Dedifferentiated amniotic fluid mesenchymal stem cell (primary cell): ENCODE measurements at regions not wholly inside any gene's neighbourhood (a gene's known extent, or its start where the extent isn't known, plus 50 kb on each side); places are given as distances from the start of the nearest gene placed in this dataset.
"Not testable (repeated sequence)": the region's sequence is repeated elsewhere in the genome, so short reads cannot be mapped to it uniquely, and the experiment has no call there.

Experiments
- DNase-seq: peaks from one replicate; pipeline ENCODE4 v3.0.0-alpha.2; 2016; ENCODE audit errors: extremely low spot score

DNA sequence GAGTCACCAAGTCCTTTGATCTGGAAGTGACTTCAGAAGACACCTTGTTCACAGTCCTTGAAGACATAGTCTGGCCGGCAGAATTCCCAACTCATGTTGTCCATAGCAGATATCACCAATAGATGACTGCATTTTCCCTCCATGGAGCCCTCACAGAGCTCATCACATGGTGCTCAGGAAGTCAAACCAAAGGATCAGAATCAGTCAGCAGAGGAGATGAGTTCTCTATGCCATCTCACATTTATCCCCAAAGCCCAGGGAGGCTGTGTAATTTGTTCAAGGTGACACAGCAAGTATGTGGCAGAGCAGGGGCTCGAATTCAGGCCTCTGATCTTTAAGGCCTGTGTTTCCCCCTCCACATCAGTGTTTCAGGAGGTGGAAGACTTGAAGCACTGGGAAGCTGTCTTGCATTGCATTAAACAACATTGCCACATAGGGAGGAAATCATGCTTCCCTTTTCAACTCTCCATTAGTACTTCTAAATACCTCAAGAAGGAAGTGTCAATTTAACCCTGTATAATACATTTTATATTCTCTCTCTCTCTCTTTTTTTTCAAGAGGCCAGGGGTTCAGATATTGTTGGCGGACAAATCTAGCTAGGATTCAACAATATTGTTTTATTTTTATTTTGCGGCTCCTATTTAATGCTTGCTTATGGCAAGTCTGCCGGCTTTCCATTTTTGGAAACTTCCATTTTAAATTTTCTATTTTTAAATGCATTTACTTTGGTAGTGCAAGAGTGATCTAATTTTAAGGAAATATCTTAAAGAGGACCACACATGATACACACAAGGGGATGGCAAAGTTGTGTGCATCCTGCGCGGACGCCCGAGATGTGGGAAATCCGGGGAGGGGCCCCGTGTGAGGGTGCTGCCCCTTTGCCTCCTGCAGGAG lies 61.9 kb downstream of the NPIPB5 start:
- not testable (repeated sequence) for DNase-seq

DNA sequence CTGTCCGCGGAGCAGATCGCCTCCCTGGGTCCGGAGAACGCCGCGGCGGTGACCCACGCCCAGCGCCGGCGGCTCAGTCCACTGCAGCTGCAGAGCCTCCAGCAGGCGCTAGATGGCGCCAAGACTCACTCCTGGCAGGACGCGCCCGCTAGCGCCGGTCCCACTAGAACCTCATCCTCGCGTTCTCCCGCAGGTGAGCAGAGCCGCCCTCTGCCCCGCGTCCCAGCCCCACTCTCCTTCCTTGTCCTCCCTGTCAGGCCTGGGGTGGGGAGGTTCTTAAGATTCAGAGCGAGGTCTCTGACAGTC lies 62.5 kb downstream of the NPIPB5 start:
- DNase-seq = not testable (repeated sequence)

DNA sequence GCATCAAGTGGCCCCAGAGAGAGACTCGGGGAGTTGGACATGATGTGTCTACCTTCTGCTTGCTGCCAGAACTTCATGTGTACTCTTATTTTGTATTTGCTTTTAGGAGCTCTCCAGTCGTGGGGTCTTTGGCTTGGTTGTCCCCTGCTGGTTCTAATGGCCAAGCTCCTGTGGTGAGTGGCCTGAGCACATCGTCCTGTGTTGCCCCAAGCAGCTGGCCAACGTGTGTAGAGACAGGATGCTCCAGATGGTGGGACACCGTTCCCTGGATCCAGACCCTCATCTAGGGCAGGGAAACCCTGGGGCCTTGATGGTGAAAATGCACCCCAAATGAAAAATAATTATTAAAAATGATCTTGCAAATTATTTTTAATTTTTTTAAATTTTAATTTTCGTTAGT lies 65.8 kb downstream of the NPIPB5 start:
- not testable (repeated sequence) for DNase-seq

DNA sequence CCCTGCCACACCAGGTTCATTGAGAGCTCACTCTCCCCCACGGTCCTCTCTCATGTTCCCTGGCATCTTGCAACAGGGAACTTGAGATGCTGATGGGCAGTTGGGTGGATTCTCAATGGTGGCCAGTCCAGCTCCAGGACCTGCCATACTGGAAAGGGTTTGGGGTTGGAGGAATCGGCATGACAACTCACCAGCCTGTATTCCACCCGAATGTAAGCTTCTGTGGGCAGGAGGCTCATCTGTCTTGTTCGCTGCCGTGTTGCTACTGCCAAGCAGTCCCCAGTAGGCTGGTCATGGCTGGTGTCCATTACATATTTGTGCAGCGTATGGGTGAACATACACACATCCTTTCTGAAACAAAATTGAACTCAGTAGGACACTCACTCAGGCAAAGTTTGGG lies 72.5 kb downstream of the NPIPB5 start:
- DNase-seq = not testable (repeated sequence)

DNA sequence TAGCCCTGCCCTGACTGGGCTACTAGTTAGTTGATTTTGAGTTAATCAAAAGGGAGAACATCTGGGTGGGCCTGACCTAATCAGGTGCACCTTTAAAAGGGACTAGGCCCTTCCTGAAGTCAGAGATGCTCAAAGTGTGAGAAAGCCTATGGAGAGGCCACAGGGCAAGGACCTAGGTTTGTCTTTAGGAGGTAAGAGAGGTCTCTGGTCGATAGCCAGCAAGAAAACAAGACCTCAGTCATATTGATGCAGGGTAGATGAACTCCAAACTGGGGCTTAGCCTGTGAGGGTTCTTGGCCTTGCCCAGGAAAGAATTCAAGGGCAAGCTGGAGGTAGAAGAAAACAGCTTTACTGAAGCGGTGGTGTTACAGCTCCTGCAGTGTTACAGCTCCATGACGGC lies 73.8 kb downstream of the NPIPB5 start:
- not testable (repeated sequence) for DNase-seq

DNA sequence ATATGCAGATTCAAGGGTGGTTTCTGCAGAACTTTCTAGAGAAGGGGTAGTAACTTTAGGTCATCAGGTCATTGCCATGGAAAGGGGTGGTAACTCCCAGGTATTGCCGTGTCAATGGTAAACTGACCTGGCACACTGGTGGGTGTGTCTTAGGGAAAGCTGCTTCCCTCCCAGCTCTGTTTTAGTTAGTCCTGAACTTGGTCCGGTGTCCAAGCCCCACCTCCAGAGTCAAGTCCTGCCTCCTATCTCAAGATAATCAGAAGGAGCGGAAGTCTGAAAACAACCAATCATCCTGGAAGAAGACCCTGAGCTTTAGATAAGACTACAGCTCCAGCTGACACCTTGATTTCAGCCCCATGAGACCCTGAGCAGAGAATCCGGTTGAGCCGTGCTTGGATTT lies 74.2 kb downstream of the NPIPB5 start:
- DNase-seq = not testable (repeated sequence)

DNA sequence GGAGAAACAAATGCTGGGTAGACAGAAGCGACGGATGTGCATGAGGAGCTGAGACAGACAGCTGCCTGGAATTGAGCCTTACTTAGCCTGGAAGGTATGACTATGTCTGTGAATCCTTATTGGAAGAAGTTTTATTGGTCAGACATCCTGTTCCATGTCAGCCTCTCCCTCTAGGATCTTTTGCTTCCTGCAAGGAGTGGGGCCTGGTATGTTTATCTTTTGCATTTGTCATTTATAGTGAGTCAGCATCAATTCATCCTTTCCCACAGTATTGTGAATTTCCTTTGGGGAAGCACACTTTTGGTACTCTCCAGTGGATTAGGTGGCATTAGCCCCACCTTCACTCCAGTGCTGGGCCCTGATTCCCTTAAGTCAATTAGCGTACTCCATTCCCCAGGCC lies 74.7 kb downstream of the NPIPB5 start:
- DNase-seq = peak; percentile 14

DNA sequence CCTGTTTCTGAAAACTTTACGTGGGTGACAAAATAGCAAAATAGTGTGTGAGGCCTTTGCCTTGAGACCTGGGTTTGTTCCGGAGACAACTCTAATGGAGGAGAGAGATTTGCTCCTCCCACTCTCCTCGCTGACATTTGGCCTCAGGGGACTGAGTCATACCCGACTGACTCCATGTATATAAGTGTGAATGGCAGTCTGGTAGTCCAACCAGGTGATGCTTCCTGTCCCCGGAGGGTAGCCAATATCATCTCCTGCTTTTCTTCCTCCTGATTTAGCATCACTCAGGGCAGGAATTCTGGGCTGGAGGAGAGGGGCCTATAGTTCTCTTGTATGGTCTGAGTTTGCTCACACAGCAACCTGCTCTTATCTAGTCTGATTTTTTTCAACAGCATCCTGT lies 76.0 kb downstream of the NPIPB5 start:
- not testable (repeated sequence) for DNase-seq

DNA sequence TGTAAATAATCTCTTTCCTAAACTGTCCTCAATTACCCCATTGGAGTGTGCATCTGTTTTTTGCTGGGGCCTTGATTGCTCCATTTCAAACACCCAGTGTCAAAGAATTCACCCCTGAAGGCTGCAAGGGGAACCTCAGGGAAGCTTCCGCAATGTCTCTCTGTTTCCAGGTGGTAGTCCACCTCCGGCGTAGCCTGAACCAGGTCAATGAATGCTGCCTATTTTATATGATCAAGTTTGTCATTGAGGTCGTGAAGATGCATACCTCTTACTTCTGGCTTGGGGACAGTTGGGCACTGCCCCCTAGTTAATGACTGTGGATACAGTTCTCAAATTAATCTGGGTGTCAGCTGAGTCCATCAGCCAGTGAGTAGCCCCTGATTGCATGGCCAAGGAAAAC lies 79.1 kb downstream of the NPIPB5 start:
- not testable (repeated sequence) for DNase-seq

DNA sequence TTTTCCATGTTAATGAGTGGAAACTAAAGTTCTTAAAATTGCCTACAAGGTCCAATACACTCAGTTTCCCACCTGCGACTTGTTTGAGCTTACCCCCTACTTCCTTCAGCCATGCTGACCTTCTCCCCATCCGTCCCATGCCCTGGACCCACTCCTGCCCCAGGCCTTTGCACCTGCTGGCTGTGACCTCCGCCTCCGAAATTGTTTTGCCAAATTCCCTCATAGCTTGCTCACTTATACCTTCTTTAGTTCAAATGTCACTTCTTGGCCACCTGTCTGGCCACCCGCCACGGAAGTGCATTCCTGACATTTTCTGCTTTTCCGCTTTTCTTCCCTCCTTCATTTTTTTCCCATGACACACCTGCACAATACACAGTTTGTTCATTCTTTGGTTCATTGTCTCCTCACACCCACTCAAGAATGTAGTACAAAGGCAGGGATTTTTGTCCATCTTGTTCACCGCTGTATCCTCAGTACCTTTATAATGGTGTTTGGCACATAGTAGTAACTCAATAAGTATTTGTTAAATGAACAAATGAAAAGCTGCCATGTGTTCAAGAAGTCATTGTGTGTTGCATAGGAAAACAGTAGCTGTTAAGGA lies 85.9 kb downstream of the NPIPB5 start:
- not testable (repeated sequence) for DNase-seq

DNA sequence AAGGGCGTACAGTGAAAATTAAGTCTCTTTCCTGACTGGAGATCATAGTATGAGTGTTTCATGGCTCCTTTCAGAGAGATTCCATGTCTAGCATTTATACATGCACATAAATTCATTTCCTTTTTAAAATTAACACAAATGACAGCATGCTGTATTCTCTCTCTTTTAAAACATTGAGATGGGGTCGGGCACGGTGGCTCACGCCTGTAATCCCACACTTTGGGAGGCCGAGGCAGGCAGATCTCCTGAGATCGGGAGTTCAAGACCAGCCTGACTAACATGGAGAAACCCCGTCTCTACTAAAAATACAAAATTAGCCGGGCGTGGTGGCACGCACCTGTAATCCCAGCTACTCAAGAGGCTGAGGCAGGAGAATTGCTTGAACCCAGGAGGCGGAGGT lies 93.1 kb downstream of the NPIPB5 start:
- DNase-seq = not testable (repeated sequence)

DNA sequence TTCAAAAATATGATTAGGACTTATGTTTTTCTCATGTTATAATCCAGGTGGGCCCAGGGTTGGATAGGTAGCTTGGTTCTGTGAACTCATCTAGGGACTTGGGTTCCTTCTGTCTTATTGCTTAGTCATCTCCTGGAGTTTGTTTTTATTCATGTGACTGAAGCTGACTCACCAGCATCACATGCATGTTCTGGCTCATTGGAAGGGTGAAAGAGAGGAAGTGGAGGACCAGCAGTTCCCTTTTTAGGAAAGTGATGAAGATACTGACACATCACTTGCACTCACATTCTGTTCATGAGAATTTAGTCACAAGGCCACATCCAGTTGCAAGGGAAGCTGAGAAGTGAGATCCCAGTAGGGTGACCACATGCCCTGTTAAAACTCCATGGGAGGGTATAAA lies 95.9 kb downstream of the NPIPB5 start:
- DNase-seq = not testable (repeated sequence)

DNA sequence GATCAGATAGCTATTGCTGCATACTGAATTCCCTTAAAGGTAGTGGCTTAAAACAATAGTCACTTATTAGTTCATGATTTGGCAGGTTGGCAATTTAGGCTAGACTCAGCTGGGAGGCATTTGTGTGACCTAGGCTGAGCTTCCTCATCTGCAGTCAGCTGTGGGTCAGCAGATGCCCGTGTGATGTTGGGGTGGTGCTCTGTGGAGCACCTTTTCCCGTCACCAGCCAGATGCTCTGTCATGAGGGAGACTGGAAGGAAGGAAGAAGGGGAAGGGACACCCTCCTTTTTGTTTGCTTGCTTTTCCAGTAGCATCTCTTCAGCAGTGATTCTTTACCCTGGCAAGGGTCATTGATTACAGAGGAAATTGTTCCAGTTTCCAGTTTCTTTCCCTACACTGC lies 99.1 kb downstream of the NPIPB5 start:
- not testable (repeated sequence) for DNase-seq

DNA sequence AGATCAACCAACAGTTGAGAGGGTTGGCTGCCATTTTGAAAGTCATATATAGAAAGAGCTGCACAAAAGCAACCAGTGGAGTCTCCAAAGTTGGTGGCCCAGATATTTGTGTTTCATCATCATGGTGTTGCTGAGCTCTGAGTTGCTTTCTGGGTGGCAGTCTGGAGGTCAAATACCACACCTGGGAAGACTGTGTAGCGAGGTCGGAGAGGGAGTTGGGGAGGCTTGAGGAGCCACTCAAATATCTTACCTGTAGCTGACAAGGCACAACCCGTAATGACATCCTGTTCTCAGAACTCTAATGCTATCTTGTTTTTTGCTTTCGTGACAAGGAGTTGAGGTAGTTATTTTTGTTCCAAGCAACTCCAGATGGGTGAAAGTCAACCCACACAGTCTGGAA lies 100.4 kb downstream of the NPIPB5 start:
- not testable (repeated sequence) for DNase-seq

DNA sequence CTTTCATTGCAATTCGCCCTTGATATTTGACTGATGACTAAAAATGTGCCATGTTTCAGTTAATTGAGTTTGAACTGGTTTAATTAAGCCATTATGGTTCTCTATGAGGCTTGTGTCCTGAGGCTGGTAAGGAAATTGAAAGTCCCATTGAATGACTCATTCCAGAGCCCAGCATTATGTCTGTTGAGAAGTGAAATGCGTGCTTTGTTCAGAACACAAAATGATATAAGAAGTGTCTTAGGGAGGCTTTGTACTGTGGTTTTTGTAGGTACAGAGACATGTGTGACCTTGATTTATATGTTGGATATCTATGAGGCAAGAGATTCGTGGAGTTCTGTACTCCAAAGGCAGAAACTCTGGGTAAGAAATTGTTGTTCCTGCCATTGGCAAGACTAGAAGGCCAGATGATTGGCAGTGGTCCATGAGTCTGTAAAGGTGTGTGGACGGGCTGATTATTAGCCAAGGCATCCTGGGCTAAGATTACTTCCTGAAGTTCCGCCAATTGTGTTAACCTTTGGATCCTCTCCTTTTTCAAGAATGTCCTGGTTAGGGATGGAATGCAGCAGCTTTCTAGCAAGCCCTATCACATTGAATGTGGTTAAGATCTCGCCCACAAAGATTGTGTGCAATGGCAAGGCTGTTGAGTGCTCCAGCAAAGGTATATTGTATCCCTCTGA lies 103.7 kb downstream of the NPIPB5 start:
- DNase-seq = no peak

DNA sequence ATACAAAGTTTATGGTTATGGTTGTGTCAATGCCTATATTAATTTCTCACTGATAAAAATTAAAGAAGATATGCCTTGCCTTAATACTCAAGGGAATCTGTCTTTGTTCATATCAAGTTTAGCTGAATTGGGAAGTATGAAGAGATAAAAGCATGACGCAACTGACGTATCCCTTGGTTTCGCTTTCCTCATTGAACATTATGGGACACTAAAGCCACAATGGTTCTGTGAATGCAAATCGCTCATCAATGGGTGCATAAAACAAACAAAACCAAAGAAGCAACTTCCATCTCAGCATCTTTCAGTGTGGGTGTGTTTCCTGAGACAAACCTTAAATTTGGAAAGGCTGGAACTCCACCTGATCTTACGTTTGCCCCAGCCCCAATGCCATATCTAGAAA lies 108.2 kb downstream of the NPIPB5 start:
- DNase-seq = no peak

DNA sequence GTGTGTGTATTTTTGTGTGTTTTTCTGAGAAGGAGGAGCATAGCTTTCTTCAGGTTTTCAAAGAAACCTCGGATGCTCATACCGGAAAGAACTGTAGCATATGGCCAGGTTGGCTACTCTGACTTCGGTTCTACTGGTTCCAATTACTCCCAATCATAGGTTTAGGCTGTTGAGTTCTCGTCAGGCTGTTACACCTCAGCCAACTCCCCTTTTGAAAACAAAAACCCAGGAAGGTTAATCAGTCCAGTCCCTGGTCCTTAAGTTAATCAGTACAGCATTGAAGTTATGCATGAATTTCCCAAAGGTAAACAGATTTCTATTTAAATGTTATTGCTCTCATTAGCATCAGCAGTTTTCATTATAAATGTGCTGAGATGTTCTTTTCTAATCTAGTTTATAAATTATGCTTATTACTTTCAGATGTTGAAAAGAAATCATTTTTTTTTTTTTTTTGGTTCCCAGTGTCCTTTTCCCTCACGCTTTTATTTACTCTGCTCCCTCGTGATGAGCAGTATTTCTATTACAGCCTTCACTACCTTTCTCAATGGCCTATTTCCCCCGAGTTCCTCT lies 111.0 kb downstream of the NPIPB5 start:
- no peak for DNase-seq

DNA sequence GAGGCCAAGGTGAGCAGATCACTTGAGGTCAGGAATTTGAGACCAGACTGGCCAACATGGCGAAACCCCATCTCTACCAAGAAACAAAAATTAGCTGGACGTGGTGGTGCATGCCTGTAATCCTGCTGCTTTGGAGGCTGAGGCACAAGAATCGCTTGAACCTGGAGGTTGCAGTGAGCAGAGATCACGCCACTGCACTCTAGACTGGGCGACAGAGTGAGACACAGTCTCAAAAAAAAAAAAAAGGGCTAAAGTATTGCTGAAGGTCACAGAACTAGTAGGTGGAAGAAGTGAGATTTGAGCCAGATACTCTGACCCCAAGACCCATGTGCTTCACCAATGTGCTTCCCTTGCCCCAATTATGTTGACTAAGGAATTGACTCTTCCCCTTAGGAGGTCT lies 112.0 kb downstream of the NPIPB5 start:
- no peak for DNase-seq

DNA sequence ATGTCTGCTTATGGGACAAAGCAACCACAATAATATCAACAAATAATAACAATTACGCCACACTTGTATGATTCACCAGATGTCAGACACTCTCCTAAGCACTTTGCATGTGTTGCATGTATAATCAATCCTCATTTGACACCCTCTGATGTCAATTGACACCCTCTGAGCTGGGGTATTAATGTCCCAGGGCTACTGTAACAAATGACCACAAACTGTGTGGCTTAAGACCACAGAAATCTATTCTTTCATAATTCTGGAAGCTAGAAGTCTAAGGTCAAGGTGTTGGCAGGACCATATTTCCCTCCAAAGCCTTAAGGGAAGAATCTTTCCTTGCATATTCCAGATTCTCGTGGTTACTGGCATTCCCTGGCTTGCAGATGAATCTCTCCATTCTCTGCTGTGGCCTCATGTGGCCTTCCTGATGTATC lies 112.7 kb downstream of the NPIPB5 start:
- DNase-seq = no peak

DNA sequence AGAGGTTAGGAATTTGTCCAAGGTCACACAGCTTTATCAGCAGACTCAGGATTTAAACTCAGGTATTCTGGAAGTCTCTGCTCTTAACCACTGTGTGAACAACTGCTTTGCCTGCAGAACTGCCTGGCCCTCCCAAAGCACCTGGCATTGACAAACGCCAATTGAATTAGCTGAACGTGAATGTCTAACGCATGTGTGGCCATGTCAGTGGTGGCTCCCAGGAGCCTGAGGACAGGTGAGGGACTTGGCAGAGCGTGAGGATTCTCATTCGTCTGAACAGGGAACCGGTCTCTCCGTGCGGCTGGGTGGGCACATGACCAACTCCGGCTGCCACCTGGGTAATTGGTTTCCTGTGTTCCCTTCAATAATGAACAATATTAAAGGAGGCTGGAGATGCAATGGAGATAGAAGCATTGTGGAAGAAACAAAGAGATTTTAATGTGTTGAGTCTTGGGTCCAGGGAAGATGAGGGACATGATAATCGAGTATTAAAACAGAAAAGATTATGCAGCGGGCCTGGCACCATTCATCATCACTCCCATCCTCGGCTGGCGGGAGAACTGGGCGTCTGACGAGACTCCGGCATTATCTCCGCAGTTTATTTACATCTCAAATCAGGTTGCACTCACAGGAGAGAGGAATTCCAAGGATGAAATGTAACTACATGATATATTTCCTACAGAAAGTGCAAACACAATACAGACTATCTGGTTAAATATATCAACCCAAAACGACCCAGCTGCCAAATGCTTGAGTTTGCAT lies 113.5 kb downstream of the NPIPB5 start:
- DNase-seq = no peak

DNA sequence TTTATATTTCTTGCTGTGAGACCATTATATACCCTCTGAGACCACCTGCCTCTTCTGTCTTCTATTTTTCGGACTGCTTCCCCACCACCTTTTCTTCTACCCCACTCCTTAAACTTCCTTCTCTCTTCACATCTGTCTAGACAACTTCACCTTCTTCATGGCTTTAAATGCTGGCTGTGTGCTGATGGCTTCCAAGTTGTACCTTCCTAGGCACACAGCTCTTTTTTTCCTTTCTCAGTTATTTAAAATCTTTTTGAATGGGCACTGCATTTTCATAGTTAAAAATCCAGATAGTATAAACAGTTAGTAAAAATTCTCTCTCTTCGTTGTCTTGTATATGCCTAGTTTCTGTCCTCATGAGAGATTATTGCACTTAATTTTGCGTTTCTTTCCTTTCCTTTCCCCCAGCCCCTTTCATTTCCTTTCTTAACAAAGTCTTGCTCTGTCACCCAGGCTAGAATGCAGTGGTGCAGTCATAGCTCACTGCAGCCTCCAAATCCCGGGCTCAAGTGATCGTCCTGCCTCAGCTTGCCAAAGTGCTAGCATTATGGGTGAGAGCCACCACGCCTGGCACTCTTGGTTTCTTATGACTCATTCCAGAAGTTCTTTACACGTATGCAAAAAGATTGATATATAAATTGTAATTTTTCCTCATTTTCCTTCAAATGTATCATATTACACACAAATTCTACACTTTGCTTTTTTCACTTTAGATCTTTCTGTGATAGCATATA lies 114.3 kb downstream of the NPIPB5 start:
- no peak for DNase-seq
